A673 (cell line): ENCODE measurements at regions not wholly inside any gene's neighbourhood (a gene's known extent, or its start where the extent isn't known, plus 50 kb on each side); places are given as distances from the start of the nearest gene placed in this dataset.

ENCODE experiments used
- CTCF ChIP-seq: fragments of 300-800, 200-600 bp; sonication (generic); conservative IDR thresholded peaks from 2 replicates; pipeline ENCODE4 v1.5.1; 2017; ENCODE audit warnings: low read depth, mild to moderate bottlenecking, antibody characterized with exemption, low read length, moderate library complexity, mixed read lengths
- EZH2 ChIP-seq: fragments of 200-600 bp; sonication (generic); IDR thresholded peaks from 2 replicates; pipeline ENCODE4 v1.6.1; 2017; ENCODE audit warnings: borderline replicate concordance, low read depth, mild to moderate bottlenecking, mixed read lengths, antibody characterized with exemption, low read length; ENCODE audit not compliant: poor library complexity, severe bottlenecking

- TF ChIP-seq CTCF (no peak), EZH2 (no peak)
Observed at GRCh38 chr1:244207935-244208244, 156.8 kb downstream of the ZBTB18 start.
